NCI-H146 treated with DMSO at 0.1 percent for 48 hours (cell line): ENCODE measurements at regions not wholly inside any gene's neighbourhood (a gene's known extent, or its start where the extent isn't known, plus 50 kb on each side); places are given as distances from the start of the nearest gene placed in this dataset.

Experiments used
- DNase-seq: peaks from one replicate; lab custom pipeline; 2025; ENCODE audit not compliant: unreplicated experiment; lab: John Stamatoyannopoulos, UW

- no peak for DNase-seq
These were observed 491.0 kb upstream of the CDH5 start for GRCh38 chr16:65875381-65876055.

DNA sequence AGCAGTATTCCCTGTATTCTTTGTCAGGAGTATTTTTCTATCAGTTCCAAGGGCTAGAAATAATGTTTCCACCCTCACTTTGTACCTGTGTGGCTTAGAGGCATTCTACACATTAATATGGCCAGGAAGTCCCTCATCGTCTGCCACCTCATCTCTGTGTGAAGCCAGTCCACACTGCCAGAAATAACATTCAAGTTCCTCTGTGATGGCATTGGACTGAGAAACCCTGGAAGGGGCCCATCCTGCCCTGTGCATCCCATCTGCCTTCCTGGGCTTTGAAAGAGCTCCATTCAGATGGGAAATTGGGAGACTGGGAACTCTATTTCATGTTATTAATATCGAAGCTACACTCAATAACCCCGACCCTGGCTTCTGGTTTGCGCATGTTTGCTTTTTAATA, 497.2 kb upstream of the CDH5 start:
- no peak for DNase-seq

DNA sequence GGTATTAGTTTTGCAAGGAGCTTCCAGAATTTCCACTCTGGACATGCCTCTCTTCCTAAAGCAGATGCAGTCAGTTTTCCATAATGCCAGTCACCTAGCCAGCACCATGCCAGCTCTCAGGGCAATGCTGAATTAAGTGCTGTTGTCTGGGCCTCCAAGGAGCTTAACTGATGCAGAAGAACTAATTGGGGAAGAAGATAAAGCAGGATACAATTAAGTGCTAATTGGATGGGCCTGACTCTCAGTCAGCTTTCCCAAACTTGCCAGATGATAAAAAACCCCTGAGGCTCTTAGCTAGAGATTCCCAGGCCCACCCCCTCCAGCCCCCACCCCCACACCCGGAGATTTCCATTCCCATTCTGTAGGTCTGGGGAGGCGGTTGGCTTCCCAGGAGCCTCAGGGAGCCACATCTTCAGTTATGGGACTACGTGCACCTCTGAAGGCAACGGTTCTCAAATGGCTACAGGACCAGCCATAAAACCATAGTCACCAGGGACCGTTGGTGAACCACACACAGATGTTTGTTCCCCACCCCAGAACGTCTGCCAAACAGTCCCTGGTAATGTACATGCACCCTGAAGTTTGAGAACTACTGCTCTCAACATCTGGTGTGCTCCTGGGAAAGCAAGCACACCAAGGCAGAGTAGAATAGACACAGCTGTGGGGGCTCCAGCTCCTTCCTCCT, 499.1 kb upstream of the CDH5 start:
- no peak for DNase-seq

DNA sequence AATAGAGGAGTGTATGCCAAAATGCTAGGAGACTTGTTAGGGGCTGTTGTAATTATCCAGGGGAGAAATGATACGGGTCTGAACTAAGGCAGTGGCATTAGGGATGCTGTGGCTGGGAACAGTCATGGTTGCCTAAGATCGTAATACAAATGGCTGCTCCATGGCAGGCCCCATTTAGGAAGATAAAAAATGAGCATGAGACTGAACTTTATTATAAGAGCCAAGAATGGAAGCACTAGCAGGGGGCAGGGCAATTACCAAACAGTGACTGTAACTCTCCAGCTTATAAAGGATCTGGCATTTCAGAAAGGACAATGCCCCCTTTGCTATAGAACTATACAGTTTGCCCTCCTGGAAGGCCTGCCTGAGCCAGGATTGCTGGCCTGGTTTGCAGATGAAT, 503.3 kb upstream of the CDH5 start:
- DNase-seq = no peak

DNA sequence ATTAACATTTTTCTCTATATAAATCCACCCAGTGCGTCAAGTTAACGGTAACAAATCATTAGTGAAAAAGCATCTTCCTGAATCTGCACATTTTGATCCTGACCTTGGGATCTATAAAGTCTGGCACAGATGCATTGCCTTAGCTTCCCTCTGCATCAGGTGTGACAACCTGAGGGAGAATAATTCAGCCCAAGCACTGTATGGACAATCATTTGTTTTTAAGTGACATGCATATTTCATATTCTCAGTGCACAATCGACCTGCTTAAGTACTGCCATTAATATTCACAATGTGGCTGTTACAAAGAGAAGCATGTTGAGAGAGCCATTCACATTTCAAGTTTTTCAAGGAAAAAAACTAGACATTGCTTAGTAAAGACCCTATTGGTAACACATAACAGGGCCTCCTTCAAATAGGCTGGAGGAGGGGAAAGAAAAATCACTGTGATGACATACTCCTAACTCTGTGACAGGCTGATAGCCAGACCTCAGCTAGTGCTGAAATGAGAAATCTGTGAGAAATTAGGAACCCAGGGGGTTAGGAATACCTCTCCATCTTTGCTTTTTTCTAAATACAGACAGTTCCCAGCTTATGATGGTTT, 505.3 kb upstream of the CDH5 start:
- no peak for DNase-seq

GRCh38 chr16:65855171-65856145, 511.0 kb upstream of the CDH5 start:
- no peak for DNase-seq

- no peak for DNase-seq
These were observed 520.3 kb upstream of the CDH5 start for GRCh38 chr16:65846210-65846602.

GRCh38 chr16:65845466-65846209, 520.9 kb upstream of the CDH5 start:
- DNase-seq = no peak

DNA sequence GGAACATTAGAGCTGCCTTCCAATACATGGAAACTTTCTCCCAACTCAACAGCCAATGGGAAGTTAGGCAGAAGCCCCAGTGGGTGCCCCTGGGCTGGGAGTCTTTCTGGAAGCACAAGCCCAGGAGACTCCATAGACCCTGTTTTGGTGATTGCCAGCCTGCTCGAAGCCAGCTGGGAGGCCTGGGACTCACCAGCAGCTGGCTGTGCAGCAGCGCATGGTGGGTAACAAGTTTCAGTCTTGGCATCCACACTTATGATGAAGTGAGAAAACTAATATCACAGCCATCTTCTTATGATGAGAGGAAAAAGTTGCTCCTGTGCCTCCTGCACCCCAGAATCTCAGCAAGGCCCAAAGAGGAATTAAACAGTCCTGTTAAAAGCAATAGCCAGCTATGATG, 522.5 kb upstream of the CDH5 start:
- no peak for DNase-seq

- no peak for DNase-seq
These were observed 524.4 kb upstream of the CDH5 start for GRCh38 chr16:65842067-65842466.

DNA sequence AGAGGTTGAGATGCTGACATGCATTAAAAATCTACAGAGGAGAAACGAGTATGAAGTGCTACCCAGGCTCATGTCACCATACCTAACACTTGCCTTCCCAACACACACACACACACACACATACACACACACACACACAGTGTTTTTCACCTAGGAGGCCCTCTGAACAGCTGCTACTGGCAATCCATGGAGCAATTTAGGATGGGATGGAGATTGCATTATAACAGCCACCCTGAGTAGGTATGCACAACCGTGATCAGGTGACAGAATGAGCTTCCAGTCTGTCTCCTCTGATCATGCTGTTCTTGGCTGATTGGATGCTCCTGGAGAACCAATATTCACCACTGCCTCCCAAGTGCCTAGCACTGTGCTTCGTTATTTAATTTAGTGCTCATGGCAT, 528.5 kb upstream of the CDH5 start:
- DNase-seq = no peak

DNA sequence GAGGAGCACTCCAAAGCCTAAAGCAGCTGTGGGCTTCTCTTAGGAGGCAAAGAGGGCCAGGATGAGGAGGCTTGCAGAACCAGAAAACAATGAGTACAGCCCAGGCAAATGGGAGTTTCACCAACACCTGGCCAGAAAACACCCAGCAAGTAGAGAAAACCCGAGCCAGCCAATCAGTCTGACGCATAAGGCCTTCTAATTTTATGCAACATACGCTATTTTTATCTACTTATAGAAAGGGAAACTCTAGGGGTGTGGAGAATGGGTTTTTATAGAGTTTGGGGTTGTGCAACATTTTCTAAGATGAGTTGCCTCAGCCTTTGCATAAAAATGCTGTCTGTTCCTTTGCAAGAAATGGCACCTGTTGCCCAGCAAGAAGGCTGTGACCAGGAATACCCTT, 529.0 kb upstream of the CDH5 start:
- no peak for DNase-seq

DNA sequence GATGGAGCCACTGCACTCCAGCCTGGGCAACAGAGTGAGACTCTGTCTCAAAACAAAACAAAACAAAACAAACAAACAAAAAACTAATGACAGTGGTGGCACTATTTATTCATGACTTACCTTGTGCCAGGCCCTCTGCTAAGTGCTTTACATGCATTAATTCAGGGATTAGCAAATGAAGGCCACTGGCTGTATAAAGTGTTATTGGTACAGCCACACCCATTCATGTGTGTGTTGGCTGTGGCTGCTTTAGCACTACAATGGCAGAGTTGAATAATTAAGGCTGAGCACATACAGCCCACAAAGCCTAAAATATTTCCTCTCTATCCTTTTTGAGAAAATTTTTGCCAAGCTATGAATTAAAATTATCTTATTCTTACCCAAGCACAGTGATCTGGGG, 531.8 kb upstream of the CDH5 start:
- DNase-seq = no peak

- DNase-seq = no peak
These were observed 533.2 kb upstream of the CDH5 start for GRCh38 chr16:65833171-65833871.

GRCh38 chr16:65832679-65833078, 533.8 kb upstream of the CDH5 start:
- DNase-seq = no peak

DNA sequence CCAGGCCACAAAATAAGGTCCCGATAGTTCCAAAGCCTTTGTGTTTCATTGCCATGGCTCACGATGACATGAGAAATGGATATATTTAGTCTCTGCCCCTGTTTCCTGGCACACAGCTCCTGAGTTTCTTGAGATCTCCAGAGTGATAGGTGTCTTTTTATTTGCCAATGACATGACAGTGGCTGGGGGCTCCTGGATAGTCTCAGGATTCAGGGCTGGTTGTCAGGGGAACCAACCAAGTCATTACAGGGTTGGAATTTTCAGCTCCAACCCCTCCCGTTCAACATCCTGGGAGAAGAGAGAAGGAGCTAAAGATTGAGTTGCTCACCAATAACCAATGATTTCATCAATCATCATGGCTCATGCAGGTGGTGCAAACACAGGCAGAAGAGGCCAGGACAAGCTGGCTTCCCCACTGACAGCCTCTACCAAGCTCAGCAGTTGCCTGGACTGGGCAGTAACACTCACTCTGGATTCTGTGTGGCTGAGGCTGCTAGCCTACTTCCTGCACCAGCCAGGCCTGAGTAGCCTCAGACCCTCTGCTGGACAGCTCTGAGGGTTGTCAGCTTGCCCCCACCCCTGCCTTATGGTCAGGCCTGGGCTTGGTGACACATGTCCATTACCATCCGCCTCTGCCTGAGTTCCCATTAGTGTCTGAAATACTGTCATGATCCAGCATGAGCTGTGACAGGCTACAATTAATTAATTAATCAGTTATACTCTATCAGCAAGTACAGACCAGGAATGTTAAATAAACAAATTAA, 534.4 kb upstream of the CDH5 start:
- no peak for DNase-seq

GRCh38 chr16:65829076-65829475, 537.4 kb upstream of the CDH5 start:
- no peak for DNase-seq

GRCh38 chr16:65828296-65828695, 538.2 kb upstream of the CDH5 start:
- DNase-seq = no peak

GRCh38 chr16:65827231-65827630, 539.3 kb upstream of the CDH5 start:
- no peak for DNase-seq
